HCEC 1CT (cell line): ENCODE measurements at regions not wholly inside any gene's neighbourhood (a gene's known extent, or its start where the extent isn't known, plus 50 kb on each side); places are given as distances from the start of the nearest gene placed in this dataset.
"Not testable (repeated sequence)": the region's sequence is repeated elsewhere in the genome, so short reads cannot be mapped to it uniquely, and the experiment has no call there.

Experiments used
- DNase-seq: peaks from one replicate; pipeline ENCODE4 v3.0.0-alpha.2; 2017

- not testable (repeated sequence) for DNase-seq
Observed at GRCh38 chr7:32816409-32816948, 75.1 kb downstream of the KBTBD2 start.

GRCh38 chr7:32814779-32815178 lies 76.8 kb downstream of the KBTBD2 start:
- DNase-seq, result not testable (repeated sequence)

GRCh38 chr7:32809871-32810270 lies 81.7 kb downstream of the KBTBD2 start:
- no peak for DNase-seq

DNA sequence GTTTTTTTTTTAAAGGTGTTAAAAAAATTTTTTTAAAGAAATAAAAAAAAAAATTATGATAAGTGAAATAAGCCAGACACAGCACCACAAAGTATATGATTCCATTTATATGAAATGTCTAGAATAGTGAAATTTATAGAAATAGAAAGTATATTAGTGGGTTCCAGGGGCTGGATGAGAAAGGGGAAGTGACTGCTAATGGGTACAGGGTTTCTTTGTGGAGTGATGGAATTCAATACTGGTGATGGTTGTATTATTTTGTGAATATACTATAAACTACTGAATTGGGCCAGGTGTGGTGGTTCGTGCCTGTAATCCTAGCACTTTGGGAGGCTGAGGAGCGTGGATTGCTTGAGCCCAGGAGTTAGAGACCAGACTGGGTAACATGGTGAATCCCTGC lies 82.2 kb downstream of the KBTBD2 start:
- DNase-seq, result no peak

DNA sequence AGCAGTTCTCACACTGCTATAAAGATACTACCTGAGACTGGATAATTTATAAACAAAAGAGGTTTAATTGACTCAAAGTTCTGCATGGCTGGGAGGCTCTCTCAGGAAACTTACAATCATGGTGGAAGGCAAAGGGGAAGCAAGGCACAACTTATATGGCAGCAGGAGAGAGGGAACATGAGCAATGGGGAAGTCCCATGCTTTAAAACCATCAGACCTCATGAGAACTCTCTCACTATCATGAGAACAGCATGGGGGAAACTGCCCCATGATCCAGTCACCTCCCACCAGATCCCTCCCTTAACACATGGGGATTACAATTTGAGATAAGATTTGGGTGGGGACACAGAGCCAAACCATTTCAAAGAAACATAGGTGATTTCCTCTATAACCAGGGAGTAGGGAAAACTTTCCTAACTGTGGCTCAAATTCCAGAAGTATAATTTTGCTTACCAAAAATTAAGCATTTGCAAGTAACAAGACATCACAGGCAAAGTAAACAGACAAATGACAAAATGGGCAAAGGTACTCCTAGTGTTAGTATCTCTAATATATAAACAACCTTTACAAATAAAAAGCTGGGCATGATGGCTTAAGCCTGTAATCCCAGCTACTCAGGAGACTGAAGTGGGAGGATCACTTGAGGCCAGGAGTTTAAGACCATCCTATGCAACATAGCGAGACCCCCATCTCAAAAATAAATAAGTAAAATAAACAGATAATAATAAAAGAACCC lies 88.0 kb downstream of the KBTBD2 start:
- DNase-seq, result no peak

- no peak for DNase-seq
Observed at GRCh38 chr7:32802305-32802910, 89.2 kb downstream of the KBTBD2 start.

DNA sequence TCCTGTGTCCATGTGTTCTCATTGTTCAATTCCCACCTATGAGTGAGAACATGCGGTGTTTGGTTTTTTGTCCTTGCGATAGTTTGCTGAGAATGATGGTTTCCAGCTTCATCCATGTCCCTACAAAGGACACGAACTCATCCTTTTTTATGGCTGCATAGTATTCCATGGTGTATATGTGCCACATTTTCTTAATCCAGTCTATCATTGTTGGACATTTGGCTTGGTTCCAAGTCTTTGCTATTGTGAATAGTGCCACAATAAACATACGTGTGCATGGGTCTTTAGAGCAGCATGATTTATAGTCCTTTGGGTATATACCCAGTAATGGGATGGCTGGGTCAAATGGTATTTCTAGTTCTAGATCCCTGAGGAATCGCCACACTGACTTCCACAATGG lies 98.5 kb downstream of the KBTBD2 start:
- DNase-seq, result not testable (repeated sequence)

DNA sequence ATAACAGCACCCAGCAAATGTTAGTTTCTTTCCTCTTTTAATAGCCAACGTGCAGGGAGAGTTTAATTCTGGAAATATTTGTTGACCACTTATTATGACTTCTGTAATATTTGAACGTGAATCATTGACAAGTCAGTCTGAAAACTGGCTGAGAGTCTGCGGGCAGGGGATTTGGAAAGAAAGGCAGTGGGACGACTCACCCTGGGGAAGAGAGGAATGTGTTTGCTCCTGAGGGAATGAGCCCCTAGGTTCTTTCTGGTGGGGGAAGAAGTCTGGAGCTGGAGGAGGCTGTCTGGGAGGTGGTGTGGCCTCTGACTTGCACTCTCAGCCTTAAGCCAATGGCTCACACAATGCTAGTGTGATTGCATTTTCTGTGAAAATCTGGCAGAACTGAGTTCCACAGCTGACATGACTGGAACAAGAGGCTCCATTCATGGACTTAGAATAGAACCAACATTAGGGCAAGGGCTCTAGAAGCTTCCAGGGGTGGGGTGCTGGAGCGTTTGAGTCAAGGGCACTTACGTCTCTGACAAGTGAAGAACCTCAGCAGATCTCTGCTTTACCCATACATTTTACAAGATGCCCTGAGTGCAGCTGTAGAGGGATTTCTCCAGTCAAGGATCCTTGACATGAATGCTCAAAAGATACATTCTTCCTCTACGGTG lies 100.7 kb downstream of the KBTBD2 start:
- peak; percentile 87 for DNase-seq

- not testable (repeated sequence) for DNase-seq
Observed at GRCh38 chr7:32789266-32789665, 102.3 kb downstream of the KBTBD2 start.

GRCh38 chr7:32788174-32788573 lies 103.4 kb downstream of the KBTBD2 start:
- not testable (repeated sequence) for DNase-seq

- not testable (repeated sequence) for DNase-seq
Observed at GRCh38 chr7:32785365-32785944, 106.1 kb downstream of the KBTBD2 start.

DNA sequence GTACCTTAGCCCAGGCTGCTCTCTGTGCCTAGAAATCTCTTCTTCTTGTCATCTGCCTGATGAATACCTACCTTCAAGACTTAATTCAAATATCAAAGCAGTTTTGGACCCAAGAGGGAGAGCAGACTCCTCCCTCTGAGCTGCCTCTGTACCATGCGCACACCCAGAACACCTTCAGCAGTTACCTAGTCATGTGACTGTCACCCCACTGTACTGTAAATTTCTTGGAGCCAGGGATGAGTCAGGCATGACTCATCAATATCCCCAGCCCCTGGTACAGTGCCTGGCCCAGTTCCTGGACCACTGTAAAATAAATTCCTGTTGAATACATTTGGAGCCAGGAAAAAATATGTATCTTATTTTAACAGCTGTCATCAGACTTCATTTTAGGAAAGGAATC lies 111.7 kb downstream of the KBTBD2 start:
- not testable (repeated sequence) for DNase-seq

GRCh38 chr7:32779167-32779566 lies 112.4 kb downstream of the KBTBD2 start:
- DNase-seq, result no peak

- peak; percentile 53 for DNase-seq
Observed at GRCh38 chr7:32777041-32777666, 114.4 kb downstream of the KBTBD2 start.

DNA sequence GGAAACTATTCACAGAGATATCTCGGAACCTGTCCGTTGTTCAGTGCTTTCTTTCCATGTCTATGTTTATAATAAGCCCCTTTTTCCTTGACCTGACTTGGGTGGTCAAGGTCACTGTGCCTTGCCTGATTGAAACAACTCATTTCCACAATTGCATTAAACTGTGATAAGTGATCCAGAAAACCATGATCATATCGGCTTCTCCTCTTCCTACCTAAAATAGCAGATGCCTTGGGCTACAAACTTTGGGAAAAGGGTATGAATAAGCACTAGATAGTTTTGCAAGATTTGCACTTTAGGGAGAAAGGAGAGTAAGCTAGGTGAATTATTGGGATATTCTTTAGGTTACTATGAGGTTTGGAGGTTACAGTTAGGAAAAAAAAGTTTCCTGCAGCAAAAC lies 115.2 kb downstream of the KBTBD2 start:
- DNase-seq, result not testable (repeated sequence)

DNA sequence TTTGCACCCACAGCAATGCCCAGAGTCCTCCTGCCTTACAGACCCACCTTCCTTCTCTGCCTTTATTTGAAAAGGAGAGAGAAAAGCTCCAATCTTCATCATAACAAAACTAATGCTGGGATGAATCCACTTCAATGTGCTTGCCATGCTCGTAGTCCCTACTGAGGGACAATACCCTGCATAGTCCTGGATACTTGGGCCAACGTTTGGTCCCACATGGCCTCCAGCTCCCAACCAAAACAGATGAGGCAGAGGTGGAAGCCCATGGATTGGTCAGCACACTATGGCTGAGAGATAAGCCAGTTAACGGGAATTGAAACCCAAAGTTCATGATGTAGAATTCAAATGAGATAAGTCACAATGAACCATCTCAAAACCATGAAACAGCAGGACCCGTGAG lies 115.8 kb downstream of the KBTBD2 start:
- not testable (repeated sequence) for DNase-seq

DNA sequence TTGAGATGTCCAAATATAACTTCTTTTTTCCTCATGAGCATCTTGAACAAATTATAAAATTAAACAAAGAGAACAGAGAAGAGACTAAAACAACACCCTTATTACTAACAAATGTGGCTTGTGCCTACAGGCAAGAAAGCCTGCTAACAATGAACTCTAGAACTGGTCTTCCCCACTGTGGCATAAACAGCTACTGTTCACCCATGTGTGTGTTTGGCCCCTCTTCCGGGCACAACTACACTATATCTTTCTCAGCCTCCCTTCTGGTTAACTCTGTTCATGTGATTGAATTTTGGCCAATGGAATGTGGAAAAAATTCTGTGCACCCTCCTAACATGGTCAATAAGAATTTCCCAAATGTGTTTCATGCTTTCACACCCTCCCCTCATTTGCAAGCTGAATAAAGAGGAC lies 117.0 kb downstream of the KBTBD2 start:
- no peak for DNase-seq

DNA sequence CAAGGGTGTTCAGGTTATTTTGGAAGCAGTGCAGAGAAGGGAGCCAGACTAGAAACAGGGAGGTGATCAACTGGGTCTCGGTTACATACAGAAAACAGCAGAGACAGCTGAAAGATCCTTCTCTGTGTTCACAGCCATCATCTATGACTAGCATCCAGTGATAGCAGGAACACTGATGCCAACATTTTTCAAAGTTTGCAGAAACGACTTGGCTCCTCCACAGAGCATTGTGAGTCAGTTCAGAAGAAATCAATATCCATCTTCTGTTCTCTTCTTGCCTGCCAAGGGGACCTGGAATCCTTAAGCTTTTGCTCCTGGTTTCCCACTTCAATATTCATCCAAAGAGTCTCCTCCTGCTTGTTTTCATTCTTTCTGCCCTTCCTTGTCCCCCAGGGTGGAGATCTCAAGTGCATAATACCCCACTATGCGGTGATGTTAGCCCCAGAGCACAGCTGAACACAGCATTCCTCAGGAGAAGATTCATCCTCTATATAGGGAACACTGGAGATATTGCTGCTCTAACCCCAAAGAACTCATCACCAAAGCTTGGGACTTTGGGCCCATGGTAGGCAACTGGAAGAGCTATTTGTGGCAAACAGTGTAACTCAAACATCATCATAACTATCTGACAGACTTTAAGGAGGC lies 122.6 kb downstream of the KBTBD2 start:
- not testable (repeated sequence) for DNase-seq

DNA sequence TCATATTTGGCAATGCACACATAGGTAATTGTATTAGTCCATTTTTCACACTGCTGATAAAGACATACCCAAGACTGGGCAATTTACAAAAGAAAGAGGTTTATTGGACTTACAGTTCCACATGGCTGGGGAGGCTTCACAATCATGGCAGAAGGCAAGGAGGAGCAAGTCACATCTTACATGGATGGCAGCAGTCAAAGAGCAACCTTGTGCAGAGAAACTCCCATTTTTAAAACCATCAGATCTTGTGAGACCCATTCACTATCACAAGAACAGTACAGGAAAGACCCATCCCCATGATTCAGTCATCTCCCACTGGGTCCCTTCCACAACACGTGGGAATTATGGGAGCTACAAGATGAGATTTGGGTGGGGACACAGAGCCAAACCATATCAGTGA lies 123.2 kb downstream of the KBTBD2 start:
- DNase-seq, result not testable (repeated sequence)

DNA sequence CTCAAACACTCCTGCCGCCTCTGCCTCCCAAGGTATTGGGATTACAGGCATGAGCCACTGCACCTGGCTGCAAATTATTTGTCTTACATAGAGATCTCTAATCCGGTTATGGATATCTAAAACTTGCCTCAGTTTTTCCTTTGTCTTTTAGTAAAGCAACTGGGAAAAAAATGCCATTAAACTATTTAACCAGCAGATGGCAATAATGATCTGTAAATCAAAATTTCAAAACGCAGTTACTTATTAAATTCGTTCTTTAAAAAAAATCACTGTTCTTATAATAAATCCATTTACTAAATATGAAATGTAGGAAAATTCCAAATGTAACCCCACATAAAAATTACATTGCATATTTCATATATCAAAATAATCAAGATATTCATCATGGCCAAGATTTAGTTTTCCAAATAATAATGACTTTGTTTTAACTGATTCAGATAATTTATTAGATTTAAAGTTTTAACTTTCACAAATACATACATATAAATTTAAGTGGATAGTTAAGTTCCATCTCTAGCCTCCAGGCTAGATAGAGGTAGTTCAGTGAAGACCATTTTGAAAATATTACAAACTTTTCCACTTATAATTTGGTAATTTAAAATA lies 125.8 kb downstream of the KBTBD2 start:
- peak; percentile 26 for DNase-seq

DNA sequence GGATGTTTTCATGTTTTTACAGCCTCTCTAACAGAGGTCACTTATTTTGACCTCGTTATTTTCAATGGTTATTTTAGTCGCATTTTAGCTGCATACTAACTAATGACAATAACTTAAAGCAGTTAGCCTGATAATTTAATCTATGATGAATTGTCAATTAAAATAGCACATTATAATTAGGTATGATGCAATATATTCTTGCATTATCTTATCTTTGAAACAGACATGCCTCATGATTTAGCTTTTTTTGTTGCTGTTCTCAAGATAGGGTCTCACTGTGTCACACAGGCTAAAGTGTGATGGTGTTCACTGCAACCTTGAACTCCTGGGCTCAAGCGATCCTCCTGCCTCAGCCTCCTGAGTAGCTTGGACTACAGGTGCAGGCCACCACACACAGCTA lies 126.4 kb downstream of the KBTBD2 start:
- no peak for DNase-seq

DNA sequence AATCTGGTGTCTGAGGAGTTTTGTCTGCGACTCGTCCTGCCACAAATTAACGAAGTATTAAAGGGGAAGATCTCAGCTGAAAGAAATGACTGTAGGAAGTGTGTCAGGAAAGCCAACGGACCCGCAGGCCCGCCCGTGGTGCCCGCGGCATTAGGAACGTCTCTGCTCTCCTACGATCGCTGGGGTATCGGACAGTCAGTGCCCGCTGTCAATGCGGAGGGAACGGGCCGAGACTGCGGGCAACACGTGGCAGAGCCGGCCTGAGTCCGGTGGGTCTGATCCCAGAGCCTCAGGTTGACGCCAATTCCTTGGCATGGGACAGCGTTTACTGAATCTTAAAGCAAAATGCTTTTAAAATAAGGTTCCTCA lies 128.7 kb downstream of the KBTBD2 start:
- no peak for DNase-seq
